ENCODE measurements at regions not wholly inside any gene's neighbourhood (a gene's known extent, or its start where the extent isn't known, plus 50 kb on each side); places are given as distances from the start of the nearest gene placed in this dataset.

GRCh38 chr4:117477925-117478324 is 392.5 kb upstream of the TRAM1L1 start:
- TF ChIP-seq ARNTL (CRISPR knock-in tag; IDR thresholded peaks at IDR 0.05; ENCODE audit: borderline replicate concordance, low read depth) (no peak), CREB5 (CRISPR knock-in tag; IDR thresholded peaks at IDR 0.05; ENCODE audit: low read depth) (no peak), ISL1 (CRISPR knock-in tag; IDR thresholded peaks at IDR 0.05) (no peak), PATZ1 (CRISPR knock-in tag; IDR thresholded peaks at IDR 0.05; ENCODE audit: borderline replicate concordance) (no peak), POU6F1 (CRISPR knock-in tag; IDR thresholded peaks at IDR 0.05; ENCODE audit: borderline replicate concordance, low read depth) (no peak), BACH2 (CRISPR knock-in tag; IDR thresholded peaks at IDR 0.05; ENCODE audit: borderline replicate concordance) (no peak), ZFP30 (CRISPR knock-in tag; IDR thresholded peaks at IDR 0.05) (no peak), ZFP3 (CRISPR knock-in tag; IDR thresholded peaks at IDR 0.05) (no peak), CSDC2 (CRISPR knock-in tag; IDR thresholded peaks at IDR 0.05) (no peak), ZNF70 (CRISPR knock-in tag; IDR thresholded peaks at IDR 0.05) (no peak)
- no peak for ATAC-seq

- no peak for ATAC-seq
- TF ChIP-seq CREB5 (CRISPR knock-in tag; IDR thresholded peaks at IDR 0.05; ENCODE audit: low read depth) (no peak), OSR1 (CRISPR knock-in tag; IDR thresholded peaks at IDR 0.05) (no peak), GLIS3 (CRISPR knock-in tag; IDR thresholded peaks at IDR 0.05) (no peak), ZNF70 (CRISPR knock-in tag; IDR thresholded peaks at IDR 0.05) (no peak), ZNF565 (CRISPR knock-in tag; conservative IDR thresholded peaks at IDR 0.05; ENCODE audit: low read depth) (no peak), POU6F1 (CRISPR knock-in tag; IDR thresholded peaks at IDR 0.05; ENCODE audit: borderline replicate concordance, low read depth) (no peak), RARB (CRISPR knock-in tag; IDR thresholded peaks at IDR 0.05) (no peak), ZC3H10 (CRISPR knock-in tag; IDR thresholded peaks at IDR 0.05) (no peak), CSDC2 (CRISPR knock-in tag; IDR thresholded peaks at IDR 0.05) (no peak), BACH2 (CRISPR knock-in tag; IDR thresholded peaks at IDR 0.05; ENCODE audit: borderline replicate concordance) (no peak), ZFP3 (CRISPR knock-in tag; IDR thresholded peaks at IDR 0.05) (no peak), TCF4 (CRISPR knock-in tag; IDR thresholded peaks at IDR 0.05; ENCODE audit: borderline replicate concordance) (no peak), ZNF8 (CRISPR knock-in tag; IDR thresholded peaks at IDR 0.05) (no peak), TSHZ2 (CRISPR knock-in tag; IDR thresholded peaks at IDR 0.05) (no peak), TOX (CRISPR knock-in tag; IDR thresholded peaks at IDR 0.05; ENCODE audit: borderline replicate concordance) (no peak), ZFP30 (CRISPR knock-in tag; IDR thresholded peaks at IDR 0.05) (no peak), ARNTL (CRISPR knock-in tag; IDR thresholded peaks at IDR 0.05; ENCODE audit: borderline replicate concordance, low read depth) (no peak), PPARA (CRISPR knock-in tag; IDR thresholded peaks at IDR 0.05; ENCODE audit: borderline replicate concordance) (no peak), PATZ1 (CRISPR knock-in tag; IDR thresholded peaks at IDR 0.05; ENCODE audit: borderline replicate concordance) (no peak)
These were observed 393.3 kb upstream of the TRAM1L1 start for GRCh38 chr4:117478702-117479101.
